ENCODE measurements at regions not wholly inside any gene's neighbourhood (a gene's known extent, or its start where the extent isn't known, plus 50 kb on each side); places are given as distances from the start of the nearest gene placed in this dataset.

GRCh38 chr19:28399187-28399586 lies 813.8 kb downstream of the UQCRFS1 start:
- in situ Hi-C loops (cut with MboI; ENCODE audit: low sequenced_read_pairs in 4 of 4): no loop called here
- intact Hi-C loops (cut with DNase I; ENCODE audit: low total_unique reads): no loop called here
- no peak for ATAC-seq

GRCh38 chr19:28397800-28398199 lies 815.2 kb downstream of the UQCRFS1 start:
- intact Hi-C loops (cut with DNase I; ENCODE audit: low total_unique reads): no loop called here

More at GRCh38 chr19:28399187-28399586, 813.8 kb downstream of the UQCRFS1 start:
- Histone ChIP-seq H3K27me3 (peaks cover 0 to 8% (median 2%) of the 10 kb centered on the region in 3 donors), H3K4me3 (no peak overlapping the region), H3K9me3 (no peaks in the 10 kb centered on the region), H3K4me1 (no peaks in the 10 kb centered on the region), H3K36me3 (no peaks in the 10 kb centered on the region), H3K27ac (no peak overlapping the region)
- DNase-seq: no peak
- TF ChIP-seq POLR2A (IDR thresholded peaks at IDR 0.05): no peak
- TF ChIP-seq CTCF (IDR thresholded peaks at IDR 0.05 in 4 of 5, conservative IDR thresholded peaks at IDR 0.05 in 1 of 5): no peak

GRCh38 chr19:28397306-28397705 lies 815.6 kb downstream of the UQCRFS1 start:
- intact Hi-C loops (cut with DNase I; ENCODE audit: low total_unique reads): no loop called here
- no peaks in the 10 kb centered on the region for H3K4me1 ChIP-seq
- no peaks in the 10 kb centered on the region for H3K27me3 ChIP-seq
- ATAC-seq (no peak), DNase-seq (no peak)
- H3K4me3 ChIP-seq: no peak overlapping the region
- no peaks in the 10 kb centered on the region for H3K9me3 ChIP-seq
- no peak overlapping the region for H3K27ac ChIP-seq
- TF ChIP-seq POLR2A (IDR thresholded peaks at IDR 0.05) (no peak), CTCF (IDR thresholded peaks at IDR 0.05 in 4 of 5, conservative IDR thresholded peaks at IDR 0.05 in 1 of 5) (no peak)
- H3K36me3 ChIP-seq: no peaks in the 10 kb centered on the region
- in situ Hi-C loops (cut with MboI; ENCODE audit: low sequenced_read_pairs in 4 of 4): no loop called here

More at GRCh38 chr19:28397800-28398199, 815.2 kb downstream of the UQCRFS1 start:
- TF ChIP-seq CTCF (IDR thresholded peaks at IDR 0.05 in 4 of 5, conservative IDR thresholded peaks at IDR 0.05 in 1 of 5) (no peak), POLR2A (IDR thresholded peaks at IDR 0.05) (no peak)
- Histone ChIP-seq H3K9me3 (no peaks in the 10 kb centered on the region), H3K4me1 (no peaks in the 10 kb centered on the region), H3K27ac (no peak overlapping the region), H3K4me3 (no peak overlapping the region), H3K36me3 (no peaks in the 10 kb centered on the region), H3K27me3 (no peaks in the 10 kb centered on the region)
- no peak for ATAC-seq
- no peak for DNase-seq
- in situ Hi-C loops (cut with MboI; ENCODE audit: low sequenced_read_pairs in 4 of 4): no loop called here

- H3K36me3 ChIP-seq: no peaks in the 10 kb centered on the region
- no peak overlapping the region for H3K4me3 ChIP-seq
- DNase-seq: no peak
- intact Hi-C loops (cut with DNase I; ENCODE audit: low total_unique reads) (no loop called here), in situ Hi-C loops (cut with MboI; ENCODE audit: low sequenced_read_pairs in 4 of 4) (no loop called here)
- H3K4me1 ChIP-seq: no peaks in the 10 kb centered on the region
- no peak for ATAC-seq
- TF ChIP-seq CTCF (IDR thresholded peaks at IDR 0.05 in 4 of 5, conservative IDR thresholded peaks at IDR 0.05 in 1 of 5) (no peak), POLR2A (IDR thresholded peaks at IDR 0.05) (no peak)
- H3K9me3 ChIP-seq: no peaks in the 10 kb centered on the region
- H3K27me3 ChIP-seq: no peaks in the 10 kb centered on the region
- H3K27ac ChIP-seq: no peak overlapping the region
Observed at GRCh38 chr19:28396287-28396831, 816.6 kb downstream of the UQCRFS1 start.

- no peaks in the 10 kb centered on the region for H3K36me3 ChIP-seq
- no peaks in the 10 kb centered on the region for H3K9me3 ChIP-seq
- no peak overlapping the region for H3K4me3 ChIP-seq
- TF ChIP-seq POLR2A (IDR thresholded peaks at IDR 0.05): no peak
- TF ChIP-seq CTCF (IDR thresholded peaks at IDR 0.05 in 4 of 5, conservative IDR thresholded peaks at IDR 0.05 in 1 of 5): no peak
- H3K27ac ChIP-seq: no peak overlapping the region
- no peaks in the 10 kb centered on the region for H3K4me1 ChIP-seq
- DNase-seq (no peak), ATAC-seq (no peak)
- in situ Hi-C loops (cut with MboI; ENCODE audit: low sequenced_read_pairs in 4 of 4): no loop called here
- intact Hi-C loops (cut with DNase I; ENCODE audit: low total_unique reads): no loop called here
- H3K27me3 ChIP-seq: no peaks in the 10 kb centered on the region
Observed at GRCh38 chr19:28394725-28395124, 818.2 kb downstream of the UQCRFS1 start.

Data from gastrocnemius medialis (tissue), 4 donors.